Fibroblast of skin of left biceps (primary cell): ENCODE measurements at regions not wholly inside any gene's neighbourhood (a gene's known extent, or its start where the extent isn't known, plus 50 kb on each side); places are given as distances from the start of the nearest gene placed in this dataset.

Experiments used
- DNase-seq, 2 experiments: peaks; one replicate each; pipeline ENCODE4 v3.0.0-alpha.2; 2013; ENCODE audit warnings: low read depth in 2 of 2

DNA sequence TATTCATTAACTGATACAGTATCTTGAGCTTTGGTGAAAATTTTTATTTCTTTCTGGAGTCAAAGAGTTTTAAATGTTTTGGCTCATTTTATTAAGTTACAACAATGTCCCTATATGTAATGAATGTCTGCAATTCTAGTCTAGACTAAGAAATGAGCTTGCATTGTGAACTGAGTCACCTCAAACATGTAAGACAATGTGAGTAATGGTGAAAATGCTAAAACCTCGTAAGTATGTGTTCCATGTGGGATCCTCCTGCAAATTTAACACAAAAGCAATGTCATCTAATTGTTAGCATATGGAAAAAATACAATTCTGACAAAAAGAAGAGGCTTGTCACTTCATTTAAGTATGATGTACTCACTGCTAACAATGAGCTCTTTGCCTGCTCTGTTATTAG, 480.5 kb upstream of the FSTL5 start:
- DNase-seq, result peak; percentile 77 to 78

DNA sequence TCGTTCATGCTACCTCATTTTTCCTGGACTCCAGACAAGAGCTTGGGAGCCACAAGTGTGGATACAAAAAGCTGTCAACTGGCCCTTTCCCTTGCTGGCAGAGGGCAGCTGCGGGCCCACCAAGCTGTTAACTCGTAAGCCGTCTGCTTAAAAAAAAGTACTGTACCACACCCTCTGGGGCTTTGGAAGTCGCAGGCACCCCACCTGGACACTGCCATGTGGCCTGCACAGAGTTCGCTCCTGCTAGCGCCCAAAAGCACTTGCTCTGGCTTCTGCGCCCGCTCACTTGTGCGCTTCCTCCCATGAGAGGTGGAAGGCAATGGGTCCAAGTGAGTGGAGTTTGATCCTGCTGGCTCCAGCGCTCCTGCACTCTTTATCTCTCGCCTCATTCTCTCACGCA, 476.4 kb upstream of the FSTL5 start:
- no peak for DNase-seq

DNA sequence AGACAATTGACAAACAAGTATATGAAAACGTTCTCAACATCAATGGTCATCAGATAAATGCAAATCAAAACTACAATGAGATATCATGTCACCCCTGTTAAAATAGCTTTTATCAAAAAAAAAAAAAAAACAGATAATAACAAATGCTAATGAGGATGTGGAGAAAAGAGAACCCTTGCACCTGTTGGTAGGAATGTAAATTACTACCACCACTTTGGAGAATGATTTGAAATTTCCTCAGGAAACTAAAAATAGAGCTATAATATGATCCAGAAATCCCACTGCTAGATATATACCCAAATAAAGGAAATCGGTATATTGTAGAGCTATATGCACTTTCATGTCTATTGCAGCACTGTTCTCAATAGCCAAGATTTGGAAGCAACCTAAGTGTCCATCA, 470.6 kb upstream of the FSTL5 start:
- DNase-seq, result no peak

DNA sequence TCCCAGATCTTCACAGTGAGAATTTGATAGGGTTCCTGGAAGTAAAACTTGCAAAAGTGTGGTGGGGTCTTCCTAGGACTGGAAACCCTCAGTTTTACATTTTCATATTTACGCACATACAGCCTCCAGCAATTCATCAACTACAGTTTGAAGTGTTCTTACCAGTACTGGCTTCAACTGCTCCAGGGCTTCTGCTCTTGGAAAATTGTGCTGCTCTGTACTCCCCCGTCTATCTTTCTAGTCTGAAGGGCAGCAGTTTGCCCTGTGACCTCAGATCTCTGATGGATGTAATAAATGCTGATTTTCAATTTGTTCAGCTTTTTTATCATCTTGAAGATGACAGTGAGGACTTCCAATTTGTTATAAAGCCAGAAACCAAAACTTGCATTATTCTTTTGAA, 458.9 kb upstream of the FSTL5 start:
- DNase-seq, result no peak

DNA sequence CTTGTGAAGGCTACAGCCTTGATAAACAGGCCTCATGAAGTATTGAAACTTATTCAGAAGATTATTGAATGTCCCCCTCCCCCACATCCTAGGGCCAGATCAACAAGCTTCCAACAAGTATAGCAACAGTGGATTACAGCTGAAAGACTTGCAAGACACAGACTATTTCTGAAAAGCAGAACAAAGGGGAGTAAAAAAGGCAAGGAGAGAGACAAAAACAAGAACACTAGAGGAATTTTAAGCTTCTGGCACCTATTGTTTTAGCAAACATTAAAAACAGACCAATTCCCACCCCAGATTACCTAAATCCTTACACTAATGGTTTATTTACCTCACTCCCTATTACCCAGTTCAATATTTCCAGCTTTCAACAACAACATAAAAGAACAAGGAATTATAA, 446.3 kb upstream of the FSTL5 start:
- no peak for DNase-seq

DNA sequence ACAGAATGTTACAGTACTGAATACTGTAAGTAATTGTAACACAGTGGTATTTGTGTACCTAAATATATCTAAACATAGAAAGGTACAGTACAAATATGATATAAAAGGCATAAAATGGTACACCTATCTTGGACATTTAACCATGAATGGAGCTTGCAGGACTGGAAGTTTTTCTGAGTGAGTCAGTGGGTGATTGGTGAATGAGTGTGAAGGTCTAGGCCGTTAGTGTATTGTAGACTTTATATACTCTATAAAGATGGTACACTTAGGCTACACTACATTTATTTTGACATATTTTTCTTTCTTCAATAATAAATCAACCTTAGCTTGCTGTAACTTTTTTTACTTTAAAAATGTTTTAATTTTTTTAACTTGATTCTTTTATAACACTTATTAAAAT, 422.5 kb upstream of the FSTL5 start:
- DNase-seq, result no peak

DNA sequence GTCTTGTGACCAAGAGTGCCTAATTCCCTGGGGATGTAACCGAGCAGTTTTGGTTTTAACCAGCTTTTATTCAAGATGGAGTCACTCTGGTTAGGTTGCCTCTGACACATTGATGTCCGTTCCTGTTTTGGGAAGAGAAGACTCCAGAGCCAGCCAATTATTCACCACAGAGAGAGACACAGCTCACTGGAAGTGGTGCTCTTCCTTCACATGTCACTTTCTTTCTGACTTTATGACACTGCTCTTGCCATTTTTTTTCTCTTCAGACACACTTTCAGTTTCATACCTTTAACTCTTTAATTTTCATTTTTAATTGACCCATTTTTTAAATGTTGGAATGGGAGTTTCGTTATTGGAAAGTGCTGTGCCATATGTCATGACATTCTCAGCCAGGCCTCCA, 418.4 kb upstream of the FSTL5 start:
- DNase-seq, result no peak

DNA sequence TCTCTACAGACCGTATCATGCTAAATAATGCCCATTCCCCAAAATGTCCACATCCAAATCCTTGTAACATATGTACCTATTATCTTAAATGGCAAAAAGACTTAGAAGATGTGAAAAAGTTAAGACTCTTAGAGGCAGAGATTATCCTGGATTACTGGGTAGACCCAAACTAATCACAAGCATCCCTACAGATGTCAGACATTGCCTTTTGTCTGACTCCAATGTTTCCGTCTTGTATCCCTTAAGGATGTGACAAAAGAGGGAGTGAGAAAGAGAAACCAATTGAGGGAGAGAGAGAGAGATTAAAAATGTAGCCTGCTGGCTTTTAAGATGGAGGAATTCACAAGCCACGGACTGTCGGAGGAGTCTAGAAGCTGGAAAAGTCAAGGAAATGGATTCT, 401.9 kb upstream of the FSTL5 start:
- DNase-seq, result no peak

DNA sequence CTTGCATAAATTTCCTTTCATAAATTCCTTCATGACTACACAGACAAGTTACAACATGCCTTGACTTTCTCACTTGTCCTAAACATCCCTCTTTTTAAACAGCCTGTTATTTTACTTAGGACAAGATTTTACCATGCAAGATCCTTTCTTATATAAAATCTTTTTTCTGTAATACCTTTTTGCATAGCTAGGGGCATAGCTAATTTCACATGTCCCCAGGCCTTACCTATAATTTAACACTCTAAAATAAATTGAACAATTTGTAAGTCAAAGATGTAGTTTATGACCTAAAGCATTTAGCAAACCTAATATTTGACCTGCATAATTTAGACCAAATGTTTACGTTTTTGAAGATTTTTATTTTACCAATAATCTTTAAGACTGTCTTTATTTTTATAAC, 396.3 kb upstream of the FSTL5 start:
- no peak for DNase-seq

DNA sequence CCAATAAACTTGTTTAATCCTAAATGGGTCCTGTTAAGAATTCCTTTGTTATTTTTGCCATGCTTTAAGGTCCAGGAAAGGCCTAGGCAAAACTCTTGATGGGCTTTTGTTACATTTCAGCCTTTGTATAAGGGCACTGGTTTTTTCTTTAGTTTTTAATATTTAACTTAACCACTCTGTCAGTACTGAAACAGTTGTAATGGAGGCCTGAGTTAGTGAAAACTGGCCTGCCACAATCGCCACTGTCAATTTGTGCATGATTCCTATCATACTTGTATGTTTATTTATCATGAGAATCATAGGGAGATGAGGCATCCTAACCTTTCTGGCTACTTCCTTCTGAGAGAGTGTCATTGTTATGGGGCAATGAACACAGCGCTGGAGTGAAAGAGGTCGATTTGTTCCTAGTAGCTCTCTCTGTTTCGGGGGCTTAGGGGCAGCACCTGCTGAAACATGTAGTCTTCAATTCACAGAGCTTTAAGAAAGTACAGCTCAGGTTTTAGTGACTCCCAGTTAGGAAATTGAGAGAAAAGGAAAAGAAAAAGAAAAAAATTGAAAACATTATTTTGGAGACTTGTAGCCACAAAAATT, 393.8 kb upstream of the FSTL5 start:
- no peak for DNase-seq

DNA sequence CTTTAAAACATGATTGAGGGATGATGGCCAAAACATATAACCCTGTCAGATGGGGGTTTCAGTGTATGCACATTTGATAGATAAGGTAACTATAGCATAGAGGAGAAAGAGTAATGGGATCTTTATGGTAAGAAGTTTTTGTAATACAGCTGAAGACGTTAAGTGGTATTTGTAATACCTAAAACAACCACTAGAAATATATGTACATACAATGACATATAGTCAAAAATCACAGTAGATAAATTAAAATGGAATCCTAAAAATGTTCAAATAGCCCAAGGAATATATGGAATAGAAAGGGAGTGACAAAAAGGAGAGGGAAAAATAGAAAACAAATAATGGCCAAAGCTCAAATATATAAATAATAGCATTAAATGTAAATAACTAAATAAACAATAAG, 371.3 kb upstream of the FSTL5 start:
- DNase-seq, result no peak

DNA sequence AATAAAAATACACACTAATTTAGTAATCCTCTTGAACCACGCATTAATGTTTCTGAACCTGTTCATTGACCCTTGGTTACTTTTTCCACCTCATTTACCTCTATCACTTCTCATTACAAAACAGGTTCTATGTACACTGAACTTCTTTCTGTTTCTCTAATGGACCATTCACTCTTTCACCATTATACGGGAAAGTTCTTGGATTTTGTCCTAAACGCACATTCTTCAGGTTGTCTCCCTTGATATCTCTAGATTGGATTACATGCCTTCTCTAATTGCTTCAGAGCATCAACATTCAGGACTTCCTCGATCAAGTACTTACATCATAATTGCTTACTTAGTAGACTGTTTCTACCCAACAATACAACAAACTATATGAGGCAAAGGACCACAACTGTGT, 359.4 kb upstream of the FSTL5 start:
- DNase-seq, result no peak

DNA sequence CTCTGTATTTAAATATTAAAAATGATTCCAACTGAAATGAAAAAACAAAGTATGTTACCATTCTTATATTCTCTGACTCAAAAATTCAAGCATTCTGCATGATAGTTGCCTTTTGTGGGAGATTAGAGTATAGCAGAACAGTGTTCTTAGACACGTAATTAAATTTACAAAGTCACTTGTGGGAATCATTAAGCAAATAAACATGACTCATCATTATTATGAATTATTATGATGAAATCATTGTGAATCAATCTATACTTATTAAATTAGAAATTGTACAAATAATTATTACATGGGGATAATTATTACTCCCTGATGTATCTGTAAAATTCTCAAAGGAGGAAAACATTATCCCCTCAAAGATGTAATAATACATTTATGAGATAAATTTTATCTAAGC, 358.9 kb upstream of the FSTL5 start:
- no peak for DNase-seq

DNA sequence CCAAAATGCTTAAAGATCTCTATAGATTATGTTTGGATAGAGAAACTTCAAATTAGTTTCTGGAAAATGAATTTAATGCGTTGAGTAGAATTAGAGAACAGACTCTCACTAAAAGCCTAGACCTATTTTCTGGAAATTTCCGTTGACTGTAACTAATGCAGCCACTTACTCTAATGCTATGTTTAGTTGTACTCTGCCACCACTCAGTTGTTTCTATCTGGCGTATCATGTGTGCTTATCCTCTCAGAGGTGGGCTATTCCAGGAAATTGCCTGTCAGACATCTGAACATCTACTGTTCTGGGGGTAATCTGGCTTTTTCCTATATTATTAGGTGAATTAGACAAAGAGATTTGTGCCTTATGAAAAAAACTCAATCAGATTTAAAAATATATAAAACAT, 347.1 kb upstream of the FSTL5 start:
- no peak for DNase-seq

DNA sequence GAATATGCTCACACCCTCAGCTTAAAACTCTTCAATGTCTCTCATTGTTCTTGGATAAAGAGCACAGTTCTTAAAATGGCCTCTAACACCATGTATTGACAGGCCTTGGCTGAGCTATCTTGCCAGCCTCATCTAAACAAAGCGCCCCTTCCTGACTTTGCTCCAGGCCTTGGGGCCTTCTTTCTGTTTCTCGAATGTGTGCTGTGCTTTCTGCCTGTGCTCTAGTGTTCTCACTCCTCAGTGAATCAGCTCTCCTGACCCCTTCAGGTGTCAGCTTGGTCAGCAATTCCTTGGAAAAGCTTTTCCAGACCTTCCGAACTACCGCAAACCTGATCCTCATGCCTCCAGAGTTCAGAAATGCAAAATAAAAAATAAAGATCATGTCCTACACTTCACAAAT, 346.3 kb upstream of the FSTL5 start:
- DNase-seq, result no peak

DNA sequence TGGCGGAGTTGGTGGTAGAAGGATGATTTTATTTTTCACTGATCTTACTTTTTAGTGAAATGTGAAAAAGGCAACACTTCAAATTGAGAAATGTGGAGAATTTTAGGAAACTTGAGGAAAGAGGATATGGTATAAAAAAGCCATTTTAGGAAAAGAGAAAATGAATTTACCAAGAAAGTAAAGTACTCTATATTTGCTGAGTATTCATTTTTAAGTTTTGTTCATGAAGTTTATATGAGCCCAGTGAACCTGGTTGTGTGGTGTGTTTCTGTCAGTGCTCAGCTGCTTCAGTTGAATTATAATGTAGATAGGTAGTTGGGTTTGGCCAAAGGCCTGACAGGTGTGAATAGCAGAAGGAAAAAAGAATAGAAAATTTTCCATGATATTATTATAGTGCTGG, 345.5 kb upstream of the FSTL5 start:
- DNase-seq, result no peak

DNA sequence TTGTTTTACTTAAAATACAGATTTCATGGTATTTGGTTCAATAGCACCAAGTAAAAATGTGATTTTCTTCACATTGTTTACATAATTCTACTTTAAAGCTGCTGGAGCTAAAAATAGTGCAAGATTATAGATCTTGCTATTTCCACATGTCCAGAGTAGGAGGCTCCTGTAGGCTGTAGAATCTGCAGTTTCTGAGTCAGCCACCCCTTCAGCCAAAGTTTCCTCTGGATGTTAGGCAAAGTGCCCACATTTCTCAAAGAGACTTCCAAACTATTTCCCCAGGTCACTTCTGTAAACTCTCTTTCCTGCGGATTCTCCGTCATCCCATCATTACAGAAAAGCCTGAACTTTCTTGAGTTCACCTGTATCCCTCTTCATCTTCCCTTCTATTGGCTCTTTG, 342.5 kb upstream of the FSTL5 start:
- peak; percentile 14 to 16 for DNase-seq

DNA sequence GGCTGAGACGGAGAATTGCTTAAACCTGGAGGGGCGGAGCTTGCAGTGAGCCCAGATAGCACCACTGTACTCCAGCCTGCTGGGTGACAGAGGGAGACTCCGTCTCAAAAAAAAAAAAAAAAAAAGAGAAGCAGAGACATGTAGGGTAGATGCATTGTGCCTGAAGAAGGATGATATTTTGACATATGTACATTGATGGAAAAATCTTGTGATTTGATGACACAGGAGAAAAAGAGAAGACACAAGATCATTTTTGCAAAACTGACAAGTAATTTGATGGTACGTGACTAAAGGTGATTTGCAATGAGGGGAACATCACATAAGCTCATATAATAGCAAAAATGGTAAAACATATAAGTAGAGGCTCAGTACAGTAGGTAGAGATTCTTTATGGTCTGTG, 340.1 kb upstream of the FSTL5 start:
- no peak for DNase-seq

DNA sequence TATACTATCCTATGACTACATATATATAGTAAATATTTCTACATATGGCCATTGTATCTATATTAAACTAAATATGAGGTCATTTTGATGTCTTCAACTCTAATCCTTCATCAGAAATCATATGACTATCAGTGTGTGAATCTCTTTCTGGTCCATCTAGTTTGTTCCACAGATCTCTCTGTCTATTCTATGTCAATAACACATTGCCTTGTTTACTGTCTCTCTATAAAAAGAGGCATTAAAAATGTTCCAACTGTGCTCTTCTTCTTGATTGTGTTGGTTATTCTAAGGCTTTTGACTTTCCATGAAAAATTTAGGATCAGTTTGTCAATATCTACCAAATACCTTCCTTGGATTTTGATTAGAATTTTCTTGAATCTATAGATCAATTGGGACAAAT, 338.3 kb upstream of the FSTL5 start:
- DNase-seq, result no peak

DNA sequence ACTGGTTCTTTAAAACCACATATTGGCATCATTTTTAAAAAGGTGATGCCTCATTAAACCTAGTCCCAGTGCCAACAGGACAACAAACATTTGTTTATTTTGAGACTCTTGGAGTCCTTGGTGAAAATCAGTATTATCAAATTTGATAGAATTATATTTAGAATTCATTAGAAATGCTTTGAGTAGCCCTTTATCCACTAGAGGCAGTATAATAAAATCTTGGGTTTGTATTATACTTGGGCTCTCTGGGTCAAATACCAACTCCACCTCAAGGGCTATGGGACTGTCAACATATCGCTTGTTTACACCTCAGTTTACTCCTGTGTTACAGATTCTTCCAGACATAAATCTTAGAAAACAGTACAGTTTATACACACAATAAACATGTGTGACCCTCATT, 335.7 kb upstream of the FSTL5 start:
- no peak for DNase-seq

DNA sequence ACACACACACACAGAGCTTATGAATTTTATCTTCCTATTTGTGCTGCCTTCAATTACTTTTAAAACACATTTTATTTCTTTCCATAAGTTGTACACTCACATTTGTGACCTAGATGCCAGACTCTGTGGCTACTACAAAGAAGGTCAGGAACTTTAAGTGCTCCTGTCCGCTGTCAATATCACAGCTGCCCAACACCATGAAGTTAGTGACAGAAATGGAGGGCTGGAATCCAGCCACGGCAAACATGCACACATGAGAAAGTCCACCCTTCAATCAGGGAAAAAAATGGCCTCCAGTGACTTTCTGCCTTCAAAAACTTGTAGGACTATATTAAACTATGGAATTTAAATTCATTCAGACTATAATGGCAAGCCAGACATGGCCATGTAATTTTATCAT, 334.4 kb upstream of the FSTL5 start:
- no peak for DNase-seq

DNA sequence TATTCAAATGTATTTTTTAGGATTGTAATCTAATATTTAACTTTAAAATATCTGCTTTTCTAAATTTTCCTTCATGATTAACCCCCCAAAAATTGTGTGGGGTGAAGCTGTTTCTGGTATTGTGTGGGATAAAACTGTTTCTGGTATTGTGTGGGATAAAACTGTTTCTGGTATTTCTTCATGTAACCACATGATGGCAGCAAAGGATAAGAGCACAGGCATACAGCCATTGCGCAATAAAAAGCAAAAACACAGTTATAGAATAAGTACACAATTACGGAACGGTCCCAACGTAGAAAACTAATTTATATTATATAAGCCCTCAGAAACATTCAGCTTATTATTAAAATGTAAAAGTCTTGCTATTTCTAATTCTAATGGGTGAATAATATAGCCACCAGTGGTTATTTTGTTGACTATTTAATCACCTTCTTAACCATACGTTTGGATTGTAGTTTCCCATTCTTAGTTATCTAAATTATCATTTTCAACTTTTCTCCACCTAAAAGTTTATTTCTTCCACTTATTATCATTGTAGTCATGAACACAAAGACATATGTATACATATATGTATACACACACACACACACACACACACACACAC, 333.9 kb upstream of the FSTL5 start:
- peak; percentile 1 to 6 for DNase-seq

DNA sequence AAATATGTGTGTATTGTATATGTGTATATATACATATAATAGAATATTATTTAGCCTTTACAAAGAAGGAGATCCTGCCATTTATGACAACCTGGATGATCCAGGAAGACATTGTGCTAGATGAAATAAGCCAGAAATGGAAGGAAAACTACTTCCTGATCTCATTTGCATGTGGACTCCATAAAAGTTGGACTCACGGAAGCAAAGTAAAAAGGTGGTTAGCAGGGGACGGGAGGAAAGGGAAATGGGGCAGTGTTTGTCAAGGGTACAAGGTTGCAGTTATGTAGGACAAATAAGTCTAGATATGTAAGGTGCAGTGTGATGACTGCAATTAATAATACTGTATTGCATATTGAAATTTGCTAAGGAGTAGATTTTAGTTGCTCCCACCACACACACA, 331.1 kb upstream of the FSTL5 start:
- no peak for DNase-seq

DNA sequence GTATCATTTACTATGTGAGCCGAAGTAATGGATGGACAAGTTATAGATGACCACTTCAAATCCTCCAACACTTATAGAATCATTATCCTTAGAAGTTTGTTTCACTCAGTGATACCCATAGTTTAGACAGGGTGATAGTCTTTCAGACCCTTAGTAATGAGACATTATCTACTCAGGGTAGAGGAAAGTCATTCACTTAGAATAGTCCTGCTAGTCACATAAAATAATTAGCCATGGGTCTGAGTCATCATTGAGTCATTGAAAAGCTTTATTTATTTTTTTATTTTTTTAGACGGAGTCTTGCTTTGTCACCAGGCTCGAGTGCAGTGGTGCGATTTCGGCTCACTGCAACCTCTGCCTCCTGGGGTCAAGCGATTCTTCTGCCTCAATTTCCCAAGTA, 321.7 kb upstream of the FSTL5 start:
- no peak for DNase-seq
